ENCODE measurements at regions not wholly inside any gene's neighbourhood (a gene's known extent, or its start where the extent isn't known, plus 50 kb on each side); places are given as distances from the start of the nearest gene placed in this dataset.

DNA sequence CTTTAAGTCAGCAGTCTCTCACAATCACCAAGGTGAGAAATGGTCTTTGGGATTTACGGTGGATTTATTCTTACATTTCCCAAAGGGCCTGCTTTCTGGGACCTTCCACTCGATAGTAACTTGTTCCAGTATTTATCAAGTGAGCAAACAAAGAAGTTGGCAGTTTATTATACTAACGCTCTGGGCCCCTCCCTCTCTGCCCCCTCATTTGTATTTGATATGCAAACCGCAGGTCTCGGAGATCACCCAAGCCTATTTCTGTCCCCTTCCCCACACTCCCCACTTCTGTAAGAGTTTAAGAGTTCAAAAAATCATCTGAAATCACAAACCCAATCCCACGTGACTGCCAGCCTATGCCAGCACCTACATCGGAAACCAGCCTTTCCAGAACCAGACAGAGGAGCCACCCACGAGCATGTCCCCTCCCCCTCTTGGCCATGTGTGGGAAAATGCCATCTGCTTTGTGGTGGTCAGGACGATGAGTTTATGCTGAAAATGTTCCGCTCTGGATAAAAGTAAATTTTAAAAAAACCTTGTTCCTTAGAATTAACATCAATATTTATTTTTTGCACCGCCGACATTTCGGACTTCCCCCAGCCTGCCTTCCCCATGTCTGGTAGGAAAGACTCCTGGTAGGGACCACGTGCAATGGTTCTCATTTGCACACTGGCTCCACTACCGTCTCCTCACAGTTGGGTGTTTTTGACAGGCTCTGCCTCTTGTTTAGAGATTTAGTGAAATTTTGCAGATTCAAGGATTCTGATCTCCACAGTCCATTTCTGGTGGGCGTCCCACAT is 281.0 kb downstream of the TFAP2C start:
- TF ChIP-seq, protein P1, sequence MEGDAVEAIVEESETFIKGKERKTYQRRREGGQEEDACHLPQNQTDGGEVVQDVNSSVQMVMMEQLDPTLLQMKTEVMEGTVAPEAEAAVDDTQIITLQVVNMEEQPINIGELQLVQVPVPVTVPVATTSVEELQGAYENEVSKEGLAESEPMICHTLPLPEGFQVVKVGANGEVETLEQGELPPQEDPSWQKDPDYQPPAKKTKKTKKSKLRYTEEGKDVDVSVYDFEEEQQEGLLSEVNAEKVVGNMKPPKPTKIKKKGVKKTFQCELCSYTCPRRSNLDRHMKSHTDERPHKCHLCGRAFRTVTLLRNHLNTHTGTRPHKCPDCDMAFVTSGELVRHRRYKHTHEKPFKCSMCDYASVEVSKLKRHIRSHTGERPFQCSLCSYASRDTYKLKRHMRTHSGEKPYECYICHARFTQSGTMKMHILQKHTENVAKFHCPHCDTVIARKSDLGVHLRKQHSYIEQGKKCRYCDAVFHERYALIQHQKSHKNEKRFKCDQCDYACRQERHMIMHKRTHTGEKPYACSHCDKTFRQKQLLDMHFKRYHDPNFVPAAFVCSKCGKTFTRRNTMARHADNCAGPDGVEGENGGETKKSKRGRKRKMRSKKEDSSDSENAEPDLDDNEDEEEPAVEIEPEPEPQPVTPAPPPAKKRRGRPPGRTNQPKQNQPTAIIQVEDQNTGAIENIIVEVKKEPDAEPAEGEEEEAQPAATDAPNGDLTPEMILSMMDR (IDR thresholded peaks at IDR 0.05), result peak in 1 of 7 experiments; percentile 2
- peak in 1 of 3 donors; percentile 38 for TF ChIP-seq POLR2A (IDR thresholded peaks at IDR 0.05)
